SK-N-SH (cell line): ENCODE measurements at regions not wholly inside any gene's neighbourhood (a gene's known extent, or its start where the extent isn't known, plus 50 kb on each side); places are given as distances from the start of the nearest gene placed in this dataset.

Source experiments
- CTCF ChIA-PET: fragments of 300-600, 350-600 bp; formaldehyde crosslinking; extraction: SDS; loops from one replicate; lab custom pipeline; 2021; lab: Yijun Ruan, JAX
- POLR2A ChIA-PET: fragments of 350-600 bp; sonication (Branson Sonifier 250); formaldehyde crosslinking; extraction: SDS; loops from one replicate; lab custom pipeline; 2020; ENCODE audit warnings: antibody characterized with exemption, inconsistent platforms; lab: Yijun Ruan, JAX
- DNase-seq: peaks from one replicate; pipeline ENCODE4 v3.0.0; 2012
- H2AFZ ChIP-seq: fragments of 200-600 bp; sonication (generic); 2 replicates; pipeline ENCODE4 v1.8.1; 2016; ENCODE audit warnings: antibody characterized with exemption, mild to moderate bottlenecking, low read depth
- H3F3A ChIP-seq: fragments of 200-600 bp; sonication (generic); replicated peaks from 2 replicates; pipeline ENCODE3; 2016; ENCODE audit warnings: antibody characterized with exemption, mild to moderate bottlenecking; ENCODE audit not compliant: insufficient read depth
- H3K27ac ChIP-seq, 2 experiments: fragments of 200-500 bp in 1 of 2; fragments of 200-600 bp in 1 of 2; sonication (Bioruptor generic) in 1 of 2; sonication (generic), shearing (Covaris generic) in 1 of 2; 2 replicates each; pipeline versions ENCODE4 v1.5.1 to v1.6.1; 2014 to 2016; ENCODE audit warnings: low read depth in 2 of 2, inconsistent platforms in 1 of 2, low read length in 1 of 2, mild to moderate bottlenecking in 1 of 2, mixed read lengths in 1 of 2
- H3K27me3 ChIP-seq: fragments of 200-600 bp; sonication (generic), shearing (Covaris generic); 2 replicates; pipeline ENCODE4 v1.6.1; 2016; ENCODE audit warnings: mixed run types; ENCODE audit not compliant: insufficient read depth
- H3K36me3 ChIP-seq, 2 experiments: fragments of 200-500 bp in 1 of 2; fragments of 200-600 bp in 1 of 2; sonication (Bioruptor generic) in 1 of 2; sonication (generic) in 1 of 2; replicated peaks in 1 of 2; 2 replicates each; pipeline versions ENCODE3 to v1.5.1; 2014 to 2016; ENCODE audit warnings: low read length in 1 of 2, mild to moderate bottlenecking in 1 of 2; ENCODE audit not compliant: insufficient read depth in 2 of 2, control insufficient read depth in 1 of 2
- H3K4me1 ChIP-seq, 2 experiments: fragments of 200-500 bp in 1 of 2; fragments of 200-600 bp in 1 of 2; sonication (Bioruptor generic) in 1 of 2; sonication (generic), shearing (Covaris generic) in 1 of 2; 2 replicates each; pipeline versions ENCODE4 v1.5.1 to v1.6.1; 2014 to 2016; ENCODE audit warnings: low read depth in 1 of 2, low read length in 1 of 2, mixed run types in 1 of 2; ENCODE audit not compliant: insufficient read depth in 2 of 2, control insufficient read depth in 1 of 2
- H3K4me2 ChIP-seq: fragments of 200-600 bp; sonication (generic), shearing (Covaris generic); 2 replicates; pipeline ENCODE4 v1.6.1; 2017; ENCODE audit warnings: mixed run types
- H3K4me3 ChIP-seq, 2 experiments: fragments of 200-500 bp in 1 of 2; fragments of 200-600 bp in 1 of 2; sonication (Bioruptor generic) in 1 of 2; sonication (generic), shearing (Covaris generic) in 1 of 2; 2 replicates each; pipeline versions ENCODE4 v1.5.1 to v1.8.1; 2014 to 2016; ENCODE audit warnings: low read depth in 2 of 2, inconsistent platforms in 1 of 2, low read length in 1 of 2, mild to moderate bottlenecking in 1 of 2, mixed read lengths in 1 of 2, moderate library complexity in 1 of 2
- H3K79me2 ChIP-seq: fragments of 200-600 bp; sonication (generic); 2 replicates; pipeline ENCODE4 v1.8.1; 2017; ENCODE audit warnings: mild to moderate bottlenecking; ENCODE audit not compliant: insufficient read depth
- H3K9ac ChIP-seq: fragments of 200-600 bp; sonication (generic); 2 replicates; pipeline ENCODE4 v1.6.1; 2017; ENCODE audit warnings: mixed run types
- H3K9me2 ChIP-seq: fragments of 200-600 bp; sonication (generic); 2 replicates; pipeline ENCODE4 v1.6.1; 2017; ENCODE audit warnings: mixed run types
- H3K9me3 ChIP-seq: fragments of 200-600 bp; sonication (generic); 2 replicates; pipeline ENCODE4 v1.6.1; 2017; ENCODE audit warnings: mixed run types, mild to moderate bottlenecking, moderate library complexity
- H4K20me1 ChIP-seq: fragments of 200-600 bp; sonication (generic); 2 replicates; pipeline ENCODE4 v1.6.1; 2017; ENCODE audit warnings: mild to moderate bottlenecking, mixed run types; ENCODE audit not compliant: insufficient read depth
- EP300 ChIP-seq, 2 experiments: IDR thresholded peaks; 2 replicates each; pipeline versions ENCODE4 v1.4.0 to v1.6.1; 2012; ENCODE audit warnings: borderline replicate concordance in 1 of 2, low read depth in 1 of 2, low read length in 1 of 2
- EZH2phosphoT487 ChIP-seq: fragments of 200-600 bp; sonication (generic); IDR thresholded peaks from 2 replicates; pipeline ENCODE4 v1.6.1; 2017; ENCODE audit warnings: low read depth, mixed run types, mild to moderate bottlenecking, antibody characterized with exemption, moderate library complexity, borderline replicate concordance
- FOSL2 ChIP-seq: IDR thresholded peaks from 2 replicates; pipeline ENCODE4 v1.4.0; 2012; ENCODE audit warnings: low read depth, mild to moderate bottlenecking, moderate library complexity, borderline replicate concordance
- FOXJ3 ChIP-seq: sonication (generic); formaldehyde crosslinking; IDR thresholded peaks from 2 replicates; pipeline ENCODE4 v1.5.1; 2020; ENCODE audit warnings: mild to moderate bottlenecking, missing genetic modification reagents
- GABPA ChIP-seq: IDR thresholded peaks from 2 replicates; pipeline ENCODE4 v1.4.0; 2012; ENCODE audit warnings: low read depth, mild to moderate bottlenecking
- MXI1 ChIP-seq: IDR thresholded peaks from 2 replicates; pipeline ENCODE4 v1.6.1; 2012; ENCODE audit warnings: mild to moderate bottlenecking, low read depth, low read length, improper control_type of control experiment
- NRF1 ChIP-seq: IDR thresholded peaks from 2 replicates; pipeline ENCODE4 v1.6.1; 2012; ENCODE audit warnings: low read depth, mild to moderate bottlenecking, low read length
- POLR2AphosphoS5 ChIP-seq: IDR thresholded peaks from 2 replicates; pipeline ENCODE4 v1.6.1; 2012; ENCODE audit warnings: low read depth, low read length
- RAD21 ChIP-seq: IDR thresholded peaks from 2 replicates; pipeline ENCODE4 v1.6.1; 2012; ENCODE audit warnings: mild to moderate bottlenecking, low read length
- RCOR1 ChIP-seq: fragments of 150-350 bp; IDR thresholded peaks from 2 replicates; pipeline ENCODE4 v1.6.1; 2017; ENCODE audit warnings: antibody characterized with exemption, low read length
- REST ChIP-seq: IDR thresholded peaks from 2 replicates; pipeline ENCODE4 v1.6.1; 2012; ENCODE audit warnings: mild to moderate bottlenecking, low read depth, low read length, moderate library complexity
- RXRA ChIP-seq: IDR thresholded peaks from 2 replicates; pipeline ENCODE4 v1.4.0; 2012; ENCODE audit warnings: low read depth, mild to moderate bottlenecking, borderline replicate concordance
- SMC3 ChIP-seq: IDR thresholded peaks from 2 replicates; pipeline ENCODE4 v1.6.1; 2012; ENCODE audit warnings: low read depth, low read length, improper control_type of control experiment
- TEAD4 ChIP-seq: IDR thresholded peaks from 2 replicates; pipeline ENCODE4 v1.4.0; 2012; ENCODE audit warnings: mild to moderate bottlenecking, borderline replicate concordance; ENCODE audit not compliant: insufficient read depth
- USF1 ChIP-seq: IDR thresholded peaks from 2 replicates; pipeline ENCODE4 v1.4.0; 2012; ENCODE audit warnings: low read depth, borderline replicate concordance
- YY1 ChIP-seq: IDR thresholded peaks from 2 replicates; pipeline ENCODE4 v1.4.0; 2012; ENCODE audit warnings: low read depth, mild to moderate bottlenecking
- WGBS: methylation state at CpG from one replicate; pipeline ENCODE4 v1.1.6; 2017; ENCODE audit warnings: low lambda C conversion rate; 5-methylcytosine and 5-hydroxymethylcytosine counted together

- POLR2A ChIA-PET: no interaction called here
Observed at GRCh38 chr3:31263897-31264296, 268.8 kb upstream of the STT3B start.

GRCh38 chr3:31265646-31266428 lies 266.9 kb upstream of the STT3B start:
- CTCF ChIA-PET: interaction anchor here (1.1 kb wide), 1 partner anchor 25 kb away, joined by 3 read pairs; no protein-coding TSS in a partner anchor
- TF ChIP-seq FOXJ3 (CRISPR knock-in tag): no peak
- TF ChIP-seq TEAD4: no peak
- TF ChIP-seq SMC3: no peak
- DNase-seq: no peak

More at GRCh38 chr3:31263897-31264296, 268.8 kb upstream of the STT3B start:
- Histone ChIP-seq H3K9me2 (no peaks in the 10 kb centered on the region), H3K27ac (no peak overlapping the region), H3K9me3 (no peaks in the 10 kb centered on the region), H3K79me2 (no peaks in the 10 kb centered on the region), H3K4me3 (no peak overlapping the region), H4K20me1 (no peaks in the 10 kb centered on the region), H3K27me3 (no peaks in the 10 kb centered on the region), H2AFZ (no peak overlapping the region), H3F3A (no peaks in the 10 kb centered on the region), H3K36me3 (no peaks in the 10 kb centered on the region), H3K9ac (no peak overlapping the region), H3K4me2 (no peak overlapping the region), H3K4me1 (no peaks in the 10 kb centered on the region)
- TF ChIP-seq FOSL2 (no peak), GABPA (no peak), RAD21 (no peak)
- no peak for DNase-seq
- CTCF ChIA-PET: no interaction called here
- WGBS: 7% methylated on average over 1 of the region's 1 CpG

GRCh38 chr3:31268868-31269267 lies 263.9 kb upstream of the STT3B start:
- no peaks in the 10 kb centered on the region for H3K36me3 ChIP-seq
- TF ChIP-seq NRF1: no peak
- TF ChIP-seq EP300 (IDR thresholded peaks at IDR 0.05; ENCODE audit: borderline replicate concordance in 1 of 2, low read depth in 1 of 2, low read length in 1 of 2): no peak
- no peak for TF ChIP-seq YY1
- no peak for TF ChIP-seq RCOR1
- TF ChIP-seq RXRA: no peak
- TF ChIP-seq EZH2phosphoT487: no peak
- no peak for TF ChIP-seq REST
- no peak for TF ChIP-seq POLR2AphosphoS5
- TF ChIP-seq USF1: no peak
- TF ChIP-seq GABPA: no peak
- no peak for TF ChIP-seq MXI1

More at GRCh38 chr3:31265646-31266428, 266.9 kb upstream of the STT3B start:
- H4K20me1 ChIP-seq: no peaks in the 10 kb centered on the region
- no peak overlapping the region for H3K9ac ChIP-seq
- H3K4me2 ChIP-seq: no peak overlapping the region
- no peaks in the 10 kb centered on the region for H3K9me2 ChIP-seq
- no peak overlapping the region for H2AFZ ChIP-seq
- H3K4me3 ChIP-seq: no peak overlapping the region
- WGBS: 63% methylated on average over 5 of the region's 5 CpGs
- H3K79me2 ChIP-seq: no peaks in the 10 kb centered on the region
- H3K36me3 ChIP-seq: no peaks in the 10 kb centered on the region
- no peaks in the 10 kb centered on the region for H3F3A ChIP-seq
- no peaks in the 10 kb centered on the region for H3K9me3 ChIP-seq
- no peak overlapping the region for H3K27ac ChIP-seq
- H3K27me3 ChIP-seq: no peaks in the 10 kb centered on the region
- POLR2A ChIA-PET: no interaction called here
- H3K4me1 ChIP-seq: no peaks in the 10 kb centered on the region

More at GRCh38 chr3:31268868-31269267, 263.9 kb upstream of the STT3B start:
- H3K27me3 ChIP-seq: peaks cover 9% of the 10 kb centered on the region; the same call in 1 of the 2 replicates
- no peak overlapping the region for H3K27ac ChIP-seq
- no peaks in the 10 kb centered on the region for H3K4me1 ChIP-seq
- no peak overlapping the region for H3K4me2 ChIP-seq
- no peaks in the 10 kb centered on the region for H3K79me2 ChIP-seq
- ChIA-PET CTCF (no interaction called here), POLR2A (no interaction called here)
- WGBS: 60% methylated on average over 7 of the region's 7 CpGs
- H3K9me2 ChIP-seq: no peaks in the 10 kb centered on the region
- no peak overlapping the region for H3K4me3 ChIP-seq
- no peak overlapping the region for H2AFZ ChIP-seq
- H3F3A ChIP-seq: no peaks in the 10 kb centered on the region
- no peak for DNase-seq
- H3K9me3 ChIP-seq: no peaks in the 10 kb centered on the region
- no peak overlapping the region for H3K9ac ChIP-seq
- H4K20me1 ChIP-seq: no peaks in the 10 kb centered on the region
